ENCODE measurements at regions not wholly inside any gene's neighbourhood (a gene's known extent, or its start where the extent isn't known, plus 50 kb on each side); places are given as distances from the start of the nearest gene placed in this dataset.
"Not testable (repeated sequence)": the region's sequence is repeated elsewhere in the genome, so short reads cannot be mapped to it uniquely, and the experiment has no call there.

- no peak for TF ChIP-seq CTCF (IDR thresholded peaks at IDR 0.05; ENCODE audit: insufficient read depth, low read depth, low read length, missing control alignments)
- no peak overlapping the region for H3K4me3 ChIP-seq (ENCODE audit: low read depth, low read length)
- DNase-seq (ENCODE audit: low read depth), result no peak
These were observed 83.3 kb upstream of the ZNF536 start for GRCh38 chr19:30288911-30289310.

GRCh38 chr19:30289336-30289735 lies 82.8 kb upstream of the ZNF536 start:
- no peak for TF ChIP-seq CTCF (IDR thresholded peaks at IDR 0.05; ENCODE audit: insufficient read depth, low read depth, low read length, missing control alignments)
- no peak for DNase-seq (ENCODE audit: low read depth)
- no peak overlapping the region for H3K4me3 ChIP-seq (ENCODE audit: low read depth, low read length)

GRCh38 chr19:30290805-30291204 lies 81.4 kb upstream of the ZNF536 start:
- not testable (repeated sequence) for H3K4me3 ChIP-seq (ENCODE audit: low read depth, low read length); DNase-seq (ENCODE audit: low read depth)

GRCh38 chr19:30293051-30293785 lies 79.0 kb upstream of the ZNF536 start:
- no peak overlapping the region for H3K4me3 ChIP-seq (ENCODE audit: low read depth, low read length)
- DNase-seq (ENCODE audit: low read depth), result no peak
- TF ChIP-seq CTCF (IDR thresholded peaks at IDR 0.05; ENCODE audit: insufficient read depth, low read depth, low read length, missing control alignments), result no peak

- no peak for TF ChIP-seq CTCF (IDR thresholded peaks at IDR 0.05; ENCODE audit: insufficient read depth, low read depth, low read length, missing control alignments)
- DNase-seq (ENCODE audit: low read depth), result no peak
- no peak overlapping the region for H3K4me3 ChIP-seq (ENCODE audit: low read depth, low read length)
These were observed 74.2 kb upstream of the ZNF536 start for GRCh38 chr19:30297969-30298368.

GRCh38 chr19:30303131-30303654 lies 69.0 kb upstream of the ZNF536 start:
- no peak for DNase-seq (ENCODE audit: low read depth)

GRCh38 chr19:30304540-30304939 lies 67.6 kb upstream of the ZNF536 start:
- no peak for TF ChIP-seq CTCF (IDR thresholded peaks at IDR 0.05; ENCODE audit: insufficient read depth, low read depth, low read length, missing control alignments)
- H3K4me3 ChIP-seq (ENCODE audit: low read depth, low read length), result no peak overlapping the region
- no peak for DNase-seq (ENCODE audit: low read depth)

More at GRCh38 chr19:30303131-30303654, 69.0 kb upstream of the ZNF536 start:
- no peak for TF ChIP-seq CTCF (IDR thresholded peaks at IDR 0.05; ENCODE audit: insufficient read depth, low read depth, low read length, missing control alignments)
- H3K4me3 ChIP-seq (ENCODE audit: low read depth, low read length), result no peak overlapping the region
